ENCODE measurements at regions not wholly inside any gene's neighbourhood (a gene's known extent, or its start where the extent isn't known, plus 50 kb on each side); places are given as distances from the start of the nearest gene placed in this dataset.

DNA sequence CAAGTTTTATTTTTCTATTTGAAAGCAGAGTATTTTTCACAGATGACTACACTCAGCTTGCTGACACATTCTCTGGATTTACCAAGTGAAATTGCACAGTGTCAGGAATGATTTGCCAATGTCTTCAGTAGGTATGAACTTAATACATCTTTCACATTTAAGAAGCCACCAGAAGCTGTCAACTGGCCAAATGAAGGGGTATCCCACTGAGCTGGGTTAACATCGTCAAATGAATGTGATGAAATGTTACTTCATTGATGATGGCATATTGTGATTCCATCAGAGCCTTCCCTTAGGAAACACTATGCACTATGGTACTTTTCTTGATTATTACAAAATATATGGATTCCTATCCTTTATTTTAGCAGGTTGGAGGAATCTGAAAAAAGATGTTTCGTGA, 592.3 kb downstream of the FGF9 start:
- Histone ChIP-seq H3K9me3 (ENCODE audit: control insufficient read depth, insufficient read depth, low read depth, low read length) (no peaks in the 10 kb centered on the region), H3K27ac (ENCODE audit: extremely low read depth, low read depth, low read length) (no peak overlapping the region), H3K4me3 (ENCODE audit: low read depth, low read length) (no peak overlapping the region), H3K4me1 (ENCODE audit: control insufficient read depth, insufficient read depth, low read length) (no peaks in the 10 kb centered on the region), H3K36me3 (ENCODE audit: control insufficient read depth in 2 of 2, insufficient read depth in 1 of 2, low read length in 2 of 2) (no peaks in the 10 kb centered on the region)
- ChIA-PET CTCF (interaction anchor here (1.1 kb wide), 1 partner anchor 19 kb away, joined by 4 read pairs; no protein-coding TSS in a partner anchor), POLR2A (no interaction called here)
- no peak for TF ChIP-seq ZFHX2 (tag by site-specific recombination; conservative IDR thresholded peaks at IDR 0.05)
- no peak for TF ChIP-seq ZNF140 (tag by site-specific recombination; IDR thresholded peaks at IDR 0.05)
- TF ChIP-seq ZNF548 (tag by site-specific recombination; IDR thresholded peaks at IDR 0.05), result no peak

DNA sequence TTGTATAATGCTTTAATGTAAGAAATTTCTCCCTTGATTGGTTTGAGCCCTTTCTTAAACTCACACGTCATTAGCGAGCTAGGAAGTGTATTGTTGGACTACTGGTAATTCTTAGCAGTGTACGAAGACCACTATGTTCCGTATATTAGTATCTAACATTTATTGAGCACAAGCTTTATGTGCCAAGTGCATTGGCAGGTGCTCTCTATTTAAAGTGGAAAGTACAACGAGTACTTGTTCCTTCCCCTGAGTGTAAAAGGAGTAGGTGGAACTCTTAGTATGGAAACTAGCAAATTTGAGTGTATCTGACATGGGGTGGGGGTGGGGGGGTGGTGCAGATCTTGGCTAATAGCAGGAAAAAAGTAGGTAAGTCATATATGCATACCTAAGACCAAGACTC, 594.7 kb downstream of the FGF9 start:
- Histone ChIP-seq H3K4me3 (ENCODE audit: low read depth, low read length) (no peak overlapping the region), H3K27ac (ENCODE audit: extremely low read depth, low read depth, low read length) (no peak overlapping the region), H3K36me3 (ENCODE audit: control insufficient read depth in 2 of 2, insufficient read depth in 1 of 2, low read length in 2 of 2) (no peaks in the 10 kb centered on the region), H3K9me3 (ENCODE audit: control insufficient read depth, insufficient read depth, low read depth, low read length) (no peaks in the 10 kb centered on the region), H3K4me1 (ENCODE audit: control insufficient read depth, insufficient read depth, low read length) (no peaks in the 10 kb centered on the region)
- CTCF ChIA-PET, result interaction anchor here (0.6 kb wide), 1 partner anchor 218 kb away, joined by 4 read pairs; no protein-coding TSS in a partner anchor
- POLR2A ChIA-PET, result no interaction called here
- TF ChIP-seq, protein P1, sequence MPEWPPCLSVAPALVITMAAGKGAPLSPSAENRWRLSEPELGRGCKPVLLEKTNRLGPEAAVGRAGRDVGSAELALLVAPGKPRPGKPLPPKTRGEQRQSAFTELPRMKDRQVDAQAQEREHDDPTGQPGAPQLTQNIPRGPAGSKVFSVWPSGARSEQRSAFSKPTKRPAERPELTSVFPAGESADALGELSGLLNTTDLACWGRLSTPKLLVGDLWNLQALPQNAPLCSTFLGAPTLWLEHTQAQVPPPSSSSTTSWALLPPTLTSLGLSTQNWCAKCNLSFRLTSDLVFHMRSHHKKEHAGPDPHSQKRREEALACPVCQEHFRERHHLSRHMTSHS (tag by site-specific recombination; IDR thresholded peaks at IDR 0.05), result no peak
- TF ChIP-seq ZFP37 (tag by site-specific recombination; IDR thresholded peaks at IDR 0.05) (no peak), ZNF48 (tag by site-specific recombination; IDR thresholded peaks at IDR 0.05) (no peak), ZNF132 (tag by site-specific recombination; IDR thresholded peaks at IDR 0.05; ENCODE audit: borderline replicate concordance) (no peak), ZNF701 (tag by site-specific recombination; IDR thresholded peaks at IDR 0.05) (no peak)
- TF ChIP-seq, protein P2, sequence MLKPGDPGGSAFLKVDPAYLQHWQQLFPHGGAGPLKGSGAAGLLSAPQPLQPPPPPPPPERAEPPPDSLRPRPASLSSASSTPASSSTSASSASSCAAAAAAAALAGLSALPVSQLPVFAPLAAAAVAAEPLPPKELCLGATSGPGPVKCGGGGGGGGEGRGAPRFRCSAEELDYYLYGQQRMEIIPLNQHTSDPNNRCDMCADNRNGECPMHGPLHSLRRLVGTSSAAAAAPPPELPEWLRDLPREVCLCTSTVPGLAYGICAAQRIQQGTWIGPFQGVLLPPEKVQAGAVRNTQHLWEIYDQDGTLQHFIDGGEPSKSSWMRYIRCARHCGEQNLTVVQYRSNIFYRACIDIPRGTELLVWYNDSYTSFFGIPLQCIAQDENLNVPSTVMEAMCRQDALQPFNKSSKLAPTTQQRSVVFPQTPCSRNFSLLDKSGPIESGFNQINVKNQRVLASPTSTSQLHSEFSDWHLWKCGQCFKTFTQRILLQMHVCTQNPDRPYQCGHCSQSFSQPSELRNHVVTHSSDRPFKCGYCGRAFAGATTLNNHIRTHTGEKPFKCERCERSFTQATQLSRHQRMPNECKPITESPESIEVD (tag by site-specific recombination; IDR thresholded peaks at IDR 0.05), result no peak

DNA sequence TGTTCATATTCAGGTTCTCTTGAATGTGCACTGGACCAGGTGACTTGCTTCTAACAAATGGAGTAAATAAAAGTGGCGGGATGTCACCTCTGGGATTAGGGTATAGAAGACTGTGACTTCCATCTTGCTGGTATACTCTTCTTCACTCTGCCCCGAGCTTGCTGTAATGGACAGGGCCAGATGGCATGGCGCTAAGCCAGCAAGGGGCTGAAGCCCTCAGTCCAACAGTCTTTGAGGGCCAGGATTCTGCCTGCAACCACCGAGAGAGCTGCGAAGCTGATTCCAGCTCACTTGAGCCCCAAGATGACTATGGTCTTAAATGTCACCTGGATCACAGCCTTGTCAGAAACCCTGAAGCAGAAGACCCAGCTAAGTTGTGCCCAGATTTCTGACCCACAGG, 600.0 kb downstream of the FGF9 start:
- TF ChIP-seq, protein P3, sequence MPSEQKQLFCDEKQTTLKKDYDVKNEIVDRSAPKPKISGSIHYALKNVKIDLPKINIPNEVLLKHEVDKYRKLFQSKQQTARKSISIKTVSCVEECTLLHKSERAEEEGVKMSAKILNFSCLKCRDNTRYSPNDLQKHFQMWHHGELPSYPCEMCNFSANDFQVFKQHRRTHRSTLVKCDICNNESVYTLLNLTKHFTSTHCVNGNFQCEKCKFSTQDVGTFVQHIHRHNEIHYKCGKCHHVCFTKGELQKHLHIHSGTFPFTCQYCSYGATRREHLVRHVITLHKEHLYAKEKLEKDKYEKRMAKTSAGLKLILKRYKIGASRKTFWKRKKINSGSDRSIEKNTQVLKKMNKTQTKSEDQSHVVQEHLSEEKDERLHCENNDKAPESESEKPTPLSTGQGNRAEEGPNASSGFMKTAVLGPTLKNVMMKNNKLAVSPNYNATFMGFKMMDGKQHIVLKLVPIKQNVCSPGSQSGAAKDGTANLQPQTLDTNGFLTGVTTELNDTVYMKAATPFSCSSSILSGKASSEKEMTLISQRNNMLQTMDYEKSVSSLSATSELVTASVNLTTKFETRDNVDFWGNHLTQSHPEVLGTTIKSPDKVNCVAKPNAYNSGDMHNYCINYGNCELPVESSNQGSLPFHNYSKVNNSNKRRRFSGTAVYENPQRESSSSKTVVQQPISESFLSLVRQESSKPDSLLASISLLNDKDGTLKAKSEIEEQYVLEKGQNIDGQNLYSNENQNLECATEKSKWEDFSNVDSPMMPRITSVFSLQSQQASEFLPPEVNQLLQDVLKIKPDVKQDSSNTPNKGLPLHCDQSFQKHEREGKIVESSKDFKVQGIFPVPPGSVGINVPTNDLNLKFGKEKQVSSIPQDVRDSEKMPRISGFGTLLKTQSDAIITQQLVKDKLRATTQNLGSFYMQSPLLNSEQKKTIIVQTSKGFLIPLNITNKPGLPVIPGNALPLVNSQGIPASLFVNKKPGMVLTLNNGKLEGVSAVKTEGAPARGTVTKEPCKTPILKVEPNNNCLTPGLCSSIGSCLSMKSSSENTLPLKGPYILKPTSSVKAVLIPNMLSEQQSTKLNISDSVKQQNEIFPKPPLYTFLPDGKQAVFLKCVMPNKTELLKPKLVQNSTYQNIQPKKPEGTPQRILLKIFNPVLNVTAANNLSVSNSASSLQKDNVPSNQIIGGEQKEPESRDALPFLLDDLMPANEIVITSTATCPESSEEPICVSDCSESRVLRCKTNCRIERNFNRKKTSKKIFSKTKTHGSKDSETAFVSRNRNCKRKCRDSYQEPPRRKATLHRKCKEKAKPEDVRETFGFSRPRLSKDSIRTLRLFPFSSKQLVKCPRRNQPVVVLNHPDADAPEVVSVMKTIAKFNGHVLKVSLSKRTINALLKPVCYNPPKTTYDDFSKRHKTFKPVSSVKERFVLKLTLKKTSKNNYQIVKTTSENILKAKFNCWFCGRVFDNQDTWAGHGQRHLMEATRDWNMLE (tag by site-specific recombination; conservative IDR thresholded peaks at IDR 0.05; ENCODE audit: low read depth), result no peak
- TF ChIP-seq SP7 (tag by site-specific recombination; IDR thresholded peaks at IDR 0.05) (no peak), BCL11A (tag by site-specific recombination; IDR thresholded peaks at IDR 0.05; ENCODE audit: low read depth) (no peak), ZIC2 (tag by site-specific recombination; IDR thresholded peaks at IDR 0.05) (no peak), ZBTB17 (tag by site-specific recombination; IDR thresholded peaks at IDR 0.05) (no peak), ZEB2 (tag by site-specific recombination; IDR thresholded peaks at IDR 0.05) (no peak), ZNF24 (tag by site-specific recombination; IDR thresholded peaks at IDR 0.05) (no peak), ZNF404 (tag by site-specific recombination; IDR thresholded peaks at IDR 0.05) (no peak), ZNF510 (tag by site-specific recombination; IDR thresholded peaks at IDR 0.05; ENCODE audit: insufficient replicate concordance) (no peak), SETDB1 (IDR thresholded peaks at IDR 0.05; ENCODE audit: insufficient read length, low read length) (no peak), ZNF350 (tag by site-specific recombination; IDR thresholded peaks at IDR 0.05) (no peak)
- TF ChIP-seq, protein P4, sequence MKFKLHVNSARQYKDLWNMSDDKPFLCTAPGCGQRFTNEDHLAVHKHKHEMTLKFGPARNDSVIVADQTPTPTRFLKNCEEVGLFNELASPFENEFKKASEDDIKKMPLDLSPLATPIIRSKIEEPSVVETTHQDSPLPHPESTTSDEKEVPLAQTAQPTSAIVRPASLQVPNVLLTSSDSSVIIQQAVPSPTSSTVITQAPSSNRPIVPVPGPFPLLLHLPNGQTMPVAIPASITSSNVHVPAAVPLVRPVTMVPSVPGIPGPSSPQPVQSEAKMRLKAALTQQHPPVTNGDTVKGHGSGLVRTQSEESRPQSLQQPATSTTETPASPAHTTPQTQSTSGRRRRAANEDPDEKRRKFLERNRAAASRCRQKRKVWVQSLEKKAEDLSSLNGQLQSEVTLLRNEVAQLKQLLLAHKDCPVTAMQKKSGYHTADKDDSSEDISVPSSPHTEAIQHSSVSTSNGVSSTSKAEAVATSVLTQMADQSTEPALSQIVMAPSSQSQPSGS (tag by site-specific recombination; IDR thresholded peaks at IDR 0.05; ENCODE audit: low read depth), result no peak
- TF ChIP-seq, protein P5, sequence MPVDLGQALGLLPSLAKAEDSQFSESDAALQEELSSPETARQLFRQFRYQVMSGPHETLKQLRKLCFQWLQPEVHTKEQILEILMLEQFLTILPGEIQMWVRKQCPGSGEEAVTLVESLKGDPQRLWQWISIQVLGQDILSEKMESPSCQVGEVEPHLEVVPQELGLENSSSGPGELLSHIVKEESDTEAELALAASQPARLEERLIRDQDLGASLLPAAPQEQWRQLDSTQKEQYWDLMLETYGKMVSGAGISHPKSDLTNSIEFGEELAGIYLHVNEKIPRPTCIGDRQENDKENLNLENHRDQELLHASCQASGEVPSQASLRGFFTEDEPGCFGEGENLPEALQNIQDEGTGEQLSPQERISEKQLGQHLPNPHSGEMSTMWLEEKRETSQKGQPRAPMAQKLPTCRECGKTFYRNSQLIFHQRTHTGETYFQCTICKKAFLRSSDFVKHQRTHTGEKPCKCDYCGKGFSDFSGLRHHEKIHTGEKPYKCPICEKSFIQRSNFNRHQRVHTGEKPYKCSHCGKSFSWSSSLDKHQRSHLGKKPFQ (tag by site-specific recombination; IDR thresholded peaks at IDR 0.05), result no peak
- Histone ChIP-seq H3K9me3 (ENCODE audit: control insufficient read depth, insufficient read depth, low read depth, low read length) (no peaks in the 10 kb centered on the region), H3K4me3 (ENCODE audit: low read depth, low read length) (no peak overlapping the region), H3K4me1 (ENCODE audit: control insufficient read depth, insufficient read depth, low read length) (no peaks in the 10 kb centered on the region), H3K36me3 (ENCODE audit: control insufficient read depth in 2 of 2, insufficient read depth in 1 of 2, low read length in 2 of 2) (no peaks in the 10 kb centered on the region), H3K27ac (ENCODE audit: extremely low read depth, low read depth, low read length) (no peak overlapping the region)
- CTCF ChIA-PET, result no interaction called here
- POLR2A ChIA-PET, result interaction anchor here (0.6 kb wide), 1 partner anchor 71 kb away, joined by 3 read pairs; no protein-coding TSS in a partner anchor
